ENCODE measurements at regions not wholly inside any gene's neighbourhood (a gene's known extent, or its start where the extent isn't known, plus 50 kb on each side); places are given as distances from the start of the nearest gene placed in this dataset.

GRCh38 chr2:199014226-199014625 is 443.5 kb downstream of the SATB2 start:
- no peak for DNase-seq (ENCODE audit: low spot score in 2 of 2)
- H3K27ac ChIP-seq = no peak overlapping the region
- H3K4me3 ChIP-seq = no peak overlapping the region
- WGBS = 96% methylated on average over 3 of the region's 3 CpGs
- H3K9me3 ChIP-seq = peaks cover 9% of the 10 kb centered on the region
- H3K36me3 ChIP-seq = no peaks in the 10 kb centered on the region
- H3K4me1 ChIP-seq = no peaks in the 10 kb centered on the region
- H3K27me3 ChIP-seq = no peaks in the 10 kb centered on the region
- TF ChIP-seq CTCF (IDR thresholded peaks at IDR 0.05) = no peak
- no peak for TF ChIP-seq POLR2AphosphoS5 (IDR thresholded peaks at IDR 0.05)
- TF ChIP-seq POLR2A (IDR thresholded peaks at IDR 0.05) = no peak

GRCh38 chr2:199011908-199012307 is 445.8 kb downstream of the SATB2 start:
- H3K9me3 ChIP-seq = peaks cover 9% of the 10 kb centered on the region
- H3K4me1 ChIP-seq = no peaks in the 10 kb centered on the region
- H3K36me3 ChIP-seq = no peaks in the 10 kb centered on the region
- 73% methylated on average over 4 of the region's 4 CpGs for WGBS
- H3K27me3 ChIP-seq = no peaks in the 10 kb centered on the region
- no peak overlapping the region for H3K27ac ChIP-seq
- no peak for DNase-seq (ENCODE audit: low spot score in 2 of 2)
- no peak overlapping the region for H3K4me3 ChIP-seq
- TF ChIP-seq EP300 (IDR thresholded peaks at IDR 0.05) (no peak), CTCF (IDR thresholded peaks at IDR 0.05) (no peak), POLR2A (IDR thresholded peaks at IDR 0.05) (no peak), POLR2AphosphoS5 (IDR thresholded peaks at IDR 0.05) (no peak)

- H3K4me1 ChIP-seq = no peaks in the 10 kb centered on the region
- no peaks in the 10 kb centered on the region for H3K9me3 ChIP-seq
- no peak for DNase-seq (ENCODE audit: low spot score in 2 of 2)
- no peak overlapping the region for H3K27ac ChIP-seq
- no peaks in the 10 kb centered on the region for H3K27me3 ChIP-seq
- TF ChIP-seq POLR2AphosphoS5 (IDR thresholded peaks at IDR 0.05) = no peak
- no peak for TF ChIP-seq CTCF (IDR thresholded peaks at IDR 0.05)
- TF ChIP-seq POLR2A (IDR thresholded peaks at IDR 0.05) = no peak
- no peak for TF ChIP-seq EP300 (IDR thresholded peaks at IDR 0.05)
- H3K4me3 ChIP-seq = no peak overlapping the region
- 83% methylated on average over 1 of the region's 1 CpG for WGBS
- no peaks in the 10 kb centered on the region for H3K36me3 ChIP-seq
Measured at GRCh38 chr2:198994678-198995077, 463.1 kb downstream of the SATB2 start.

- Histone ChIP-seq H3K36me3 (no peaks in the 10 kb centered on the region), H3K4me1 (no peaks in the 10 kb centered on the region), H3K4me3 (no peak overlapping the region), H3K9me3 (no peaks in the 10 kb centered on the region), H3K27ac (no peak overlapping the region), H3K27me3 (no peaks in the 10 kb centered on the region)
- TF ChIP-seq CTCF (IDR thresholded peaks at IDR 0.05) (no peak), POLR2A (IDR thresholded peaks at IDR 0.05) (no peak), EP300 (IDR thresholded peaks at IDR 0.05) (no peak), POLR2AphosphoS5 (IDR thresholded peaks at IDR 0.05) (no peak)
- no peak for DNase-seq (ENCODE audit: low spot score in 2 of 2)
- 90% methylated on average over 2 of the region's 2 CpGs for WGBS
Measured at GRCh38 chr2:198991431-198991830, 466.3 kb downstream of the SATB2 start.

GRCh38 chr2:198975779-198976178 is 482.0 kb downstream of the SATB2 start:
- TF ChIP-seq POLR2A (IDR thresholded peaks at IDR 0.05) (no peak), EP300 (IDR thresholded peaks at IDR 0.05) (no peak), CTCF (IDR thresholded peaks at IDR 0.05) (no peak), POLR2AphosphoS5 (IDR thresholded peaks at IDR 0.05) (no peak)
- DNase-seq (ENCODE audit: low spot score in 2 of 2) = no peak
- no peak overlapping the region for H3K4me3 ChIP-seq
- H3K9me3 ChIP-seq = peaks cover 22% of the 10 kb centered on the region
- no peaks in the 10 kb centered on the region for H3K4me1 ChIP-seq
- no peaks in the 10 kb centered on the region for H3K36me3 ChIP-seq
- H3K27ac ChIP-seq = no peak overlapping the region
- H3K27me3 ChIP-seq = no peaks in the 10 kb centered on the region

All from suprapubic skin (tissue), 4 donors.